Left lung (tissue), 4 donors: ENCODE measurements at regions not wholly inside any gene's neighbourhood (a gene's known extent, or its start where the extent isn't known, plus 50 kb on each side); places are given as distances from the start of the nearest gene placed in this dataset.
A peak's percentile ranks its signal among the peaks of the same experiment; 100 is the strongest.
"Not testable (repeated sequence)": the region's sequence is repeated elsewhere in the genome, so short reads cannot be mapped to it uniquely, and the experiment has no call there.

Experiments used
- ATAC-seq: fragments of 200-7000 bp; cut with Tn5 transposase; one replicate; pipeline ENCODE4 v1.9.1; 2020; ENCODE audit warnings: moderate library complexity
- DNase-seq, 4 donors: peaks; one replicate each; pipeline ENCODE4 v3.0.0-alpha.2; 2013 to 2020
- H3K27ac ChIP-seq, 2 donors: fragments of 200-600 bp; sonication (generic) in 1 of 2; one replicate each; pipeline versions ENCODE4 v1.5.0 to v1.8.0; 2020 to 2021
- H3K27me3 ChIP-seq, 2 donors: fragments of 200-600 bp; sonication (generic) in 1 of 2; one replicate each; pipeline versions ENCODE4 v1.5.0 to v1.8.0; 2020 to 2021
- H3K36me3 ChIP-seq, 2 donors: fragments of 200-600 bp; sonication (generic) in 1 of 2; one replicate each; pipeline versions ENCODE4 v1.5.0 to v1.8.0; 2020 to 2021
- H3K4me1 ChIP-seq, 2 donors: fragments of 200-600 bp; one replicate each; pipeline ENCODE4 v1.8.0; 2021
- H3K4me3 ChIP-seq, 2 donors: fragments of 200-600 bp; sonication (generic) in 1 of 2; one replicate each; pipeline versions ENCODE4 v1.5.0 to v1.8.0; 2020 to 2021; ENCODE audit warnings: mild to moderate bottlenecking in 1 of 2
- H3K9me3 ChIP-seq, 2 donors: fragments of 200-600 bp; sonication (generic) in 1 of 2; one replicate each; pipeline versions ENCODE4 v1.5.0 to v1.8.0; 2020 to 2021
- intact Hi-C, 2 donors: fragments of 100-400 bp; cut with DNase I; formaldehyde crosslinking; loops; one replicate each; pipeline versions ENCODE4 v1.11.2 to v1.14.2; 2022
- TF ChIP-seq, protein P1 (sequence below), 2 donors: fragments of 200-600 bp; sonication (generic) in 1 of 2; IDR thresholded peaks; one replicate each; pipeline versions ENCODE4 v1.5.0 to v1.8.0; 2021; ENCODE audit warnings: antibody characterized with exemption in 2 of 2
- donor health status: DM: no; HTN: yes; CAD: no.
- donor health status: DM: no; HTN: no; CAD: no.

DNA sequence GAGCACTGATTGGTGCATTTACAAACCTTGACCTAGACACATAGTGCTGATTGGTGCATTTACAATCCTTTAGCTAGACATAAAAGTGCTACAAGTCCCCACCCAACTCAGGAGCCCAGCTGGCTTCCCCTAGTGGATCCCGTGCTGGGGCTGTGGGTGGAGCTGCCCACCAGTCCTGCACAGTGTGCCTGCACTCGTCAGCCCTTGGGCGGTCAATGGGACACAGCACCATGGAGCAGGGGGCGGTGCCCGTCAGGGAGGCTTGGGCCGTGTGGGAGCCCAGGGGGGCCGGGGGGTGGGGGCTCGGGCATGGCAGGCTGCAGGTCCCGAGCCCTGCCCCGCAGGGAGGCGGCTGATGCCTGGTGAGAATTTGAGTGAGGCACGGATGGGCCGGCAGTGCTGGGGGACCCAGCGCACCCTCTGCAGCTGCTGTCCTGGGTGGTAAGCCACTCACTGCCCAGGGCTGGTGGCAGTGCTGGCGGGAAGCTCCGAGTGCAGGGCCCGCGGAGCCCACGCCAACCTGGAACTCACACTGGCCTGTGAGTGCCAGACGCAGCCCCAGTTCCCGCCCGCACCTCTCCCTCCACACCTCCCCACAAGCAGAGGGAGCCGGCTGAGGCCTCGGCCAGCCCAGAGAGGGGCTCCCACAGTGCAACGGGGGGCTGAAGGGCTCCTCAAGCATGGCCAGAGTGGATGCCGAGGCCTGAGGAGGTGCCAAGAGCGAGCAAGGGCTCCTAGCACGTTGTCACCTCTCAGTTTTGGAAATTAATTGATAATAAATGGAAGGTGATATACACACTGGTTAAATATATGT, 207.7 kb downstream of the RAP2B start:
- no peak overlapping the region for H3K27ac ChIP-seq
- H3K4me1 ChIP-seq, result peaks cover 0 to 12% of the 10 kb centered on the region in 2 donors
- TF ChIP-seq, protein P1, sequence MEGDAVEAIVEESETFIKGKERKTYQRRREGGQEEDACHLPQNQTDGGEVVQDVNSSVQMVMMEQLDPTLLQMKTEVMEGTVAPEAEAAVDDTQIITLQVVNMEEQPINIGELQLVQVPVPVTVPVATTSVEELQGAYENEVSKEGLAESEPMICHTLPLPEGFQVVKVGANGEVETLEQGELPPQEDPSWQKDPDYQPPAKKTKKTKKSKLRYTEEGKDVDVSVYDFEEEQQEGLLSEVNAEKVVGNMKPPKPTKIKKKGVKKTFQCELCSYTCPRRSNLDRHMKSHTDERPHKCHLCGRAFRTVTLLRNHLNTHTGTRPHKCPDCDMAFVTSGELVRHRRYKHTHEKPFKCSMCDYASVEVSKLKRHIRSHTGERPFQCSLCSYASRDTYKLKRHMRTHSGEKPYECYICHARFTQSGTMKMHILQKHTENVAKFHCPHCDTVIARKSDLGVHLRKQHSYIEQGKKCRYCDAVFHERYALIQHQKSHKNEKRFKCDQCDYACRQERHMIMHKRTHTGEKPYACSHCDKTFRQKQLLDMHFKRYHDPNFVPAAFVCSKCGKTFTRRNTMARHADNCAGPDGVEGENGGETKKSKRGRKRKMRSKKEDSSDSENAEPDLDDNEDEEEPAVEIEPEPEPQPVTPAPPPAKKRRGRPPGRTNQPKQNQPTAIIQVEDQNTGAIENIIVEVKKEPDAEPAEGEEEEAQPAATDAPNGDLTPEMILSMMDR (IDR thresholded peaks at IDR 0.05), result no peak
- ATAC-seq (no peak), DNase-seq (peak in 1 of 4 donors; percentile 75)
- no peaks in the 10 kb centered on the region for H3K27me3 ChIP-seq
- intact Hi-C loops, result no loop called here
- H3K4me3 ChIP-seq, result no peak overlapping the region
- H3K9me3 ChIP-seq, result peaks cover 0 to 6% of the 10 kb centered on the region in 2 donors
- H3K36me3 ChIP-seq, result no peaks in the 10 kb centered on the region

DNA sequence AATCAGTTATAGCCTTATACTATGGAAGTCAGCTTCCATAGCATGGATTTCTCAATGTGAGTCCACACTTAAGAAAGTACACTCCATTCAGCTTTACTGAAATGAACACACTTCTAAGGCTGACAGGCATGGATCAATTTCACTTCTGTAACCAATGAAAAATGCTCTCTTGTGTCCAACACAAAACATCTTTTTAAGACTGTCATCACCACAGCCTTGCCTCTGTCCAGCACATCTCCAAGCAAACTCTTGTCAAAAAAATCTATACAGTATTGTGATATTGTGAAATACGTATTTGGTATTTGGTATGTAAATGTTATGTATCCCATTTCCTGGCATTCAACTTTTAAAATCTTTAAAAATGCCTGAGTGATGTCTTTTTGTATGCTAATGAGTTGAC, 208.7 kb downstream of the RAP2B start:
- no peak overlapping the region for H3K27ac ChIP-seq
- intact Hi-C loops, result no loop called here
- H3K27me3 ChIP-seq, result no peaks in the 10 kb centered on the region
- TF ChIP-seq, protein P1 (IDR thresholded peaks at IDR 0.05), result no peak
- H3K4me1 ChIP-seq, result peaks cover 0 to 12% of the 10 kb centered on the region in 2 donors
- no peak for ATAC-seq
- DNase-seq, result no peak
- no peak overlapping the region for H3K4me3 ChIP-seq
- no peaks in the 10 kb centered on the region for H3K36me3 ChIP-seq
- peaks cover 0 to 4% of the 10 kb centered on the region in 2 donors for H3K9me3 ChIP-seq

DNA sequence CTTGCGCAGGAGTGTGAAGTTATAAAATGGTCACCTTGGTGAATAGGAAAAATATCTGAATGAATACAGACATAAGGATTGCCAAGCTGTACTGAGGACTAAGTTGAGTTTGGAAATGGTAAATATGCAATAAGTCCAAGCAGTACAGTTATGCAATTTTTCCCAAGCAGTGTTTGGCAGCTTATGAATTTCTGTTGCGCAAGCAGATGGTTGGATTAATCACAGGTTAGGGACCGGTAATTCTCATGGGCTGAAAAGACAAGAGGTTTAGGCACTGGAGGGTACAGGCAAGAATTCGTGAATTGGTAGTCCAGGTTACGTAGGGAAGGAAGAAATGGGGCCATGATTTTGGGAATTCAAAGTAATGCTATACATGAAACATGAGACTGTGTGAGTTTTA, 210.3 kb downstream of the RAP2B start:
- TF ChIP-seq, protein P1 (IDR thresholded peaks at IDR 0.05), result no peak
- intact Hi-C loops, result no loop called here
- H3K4me1 ChIP-seq, result peaks cover 0 to 12% of the 10 kb centered on the region in 2 donors
- DNase-seq (peak in 2 of 4 donors; percentile 42 to 43), ATAC-seq (peak; percentile 88)
- H3K27me3 ChIP-seq, result no peaks in the 10 kb centered on the region
- peaks cover 0 to 4% of the 10 kb centered on the region in 2 donors for H3K9me3 ChIP-seq
- H3K36me3 ChIP-seq, result no peaks in the 10 kb centered on the region
- no peak overlapping the region for H3K4me3 ChIP-seq
- H3K27ac ChIP-seq, result peak overlapping the region in 1 of 2 donors; percentile 26

DNA sequence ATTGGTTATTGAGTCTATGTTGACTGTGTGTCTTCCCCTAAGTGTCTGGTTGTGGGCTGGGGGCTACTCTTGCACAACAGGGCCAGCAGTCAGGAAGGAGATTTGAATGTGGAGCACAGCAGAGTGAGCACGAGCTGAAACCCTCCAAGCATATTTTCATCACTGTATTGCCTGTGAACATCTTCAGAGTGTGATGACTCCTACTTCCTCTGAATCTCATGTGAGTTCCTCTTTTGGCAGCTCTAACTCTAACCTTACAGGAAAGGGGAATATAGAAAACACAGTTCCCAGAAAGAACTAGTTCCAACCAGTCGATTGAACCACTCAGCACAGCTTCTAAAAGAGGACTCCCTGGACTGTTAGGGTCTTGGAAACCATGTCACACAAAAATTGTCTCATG, 211.6 kb downstream of the RAP2B start:
- intact Hi-C loops, result no loop called here
- Histone ChIP-seq H3K27me3 (no peaks in the 10 kb centered on the region), H3K27ac (peak overlapping the region in 1 of 2 donors; percentile 13), H3K4me1 (peaks cover 0 to 12% of the 10 kb centered on the region in 2 donors), H3K9me3 (peaks cover 0 to 4% of the 10 kb centered on the region in 2 donors), H3K36me3 (no peaks in the 10 kb centered on the region), H3K4me3 (no peak overlapping the region)
- DNase-seq, result peak in 1 of 4 donors; percentile 3
- peak; percentile 79 for ATAC-seq
- TF ChIP-seq, protein P1 (IDR thresholded peaks at IDR 0.05), result no peak

DNA sequence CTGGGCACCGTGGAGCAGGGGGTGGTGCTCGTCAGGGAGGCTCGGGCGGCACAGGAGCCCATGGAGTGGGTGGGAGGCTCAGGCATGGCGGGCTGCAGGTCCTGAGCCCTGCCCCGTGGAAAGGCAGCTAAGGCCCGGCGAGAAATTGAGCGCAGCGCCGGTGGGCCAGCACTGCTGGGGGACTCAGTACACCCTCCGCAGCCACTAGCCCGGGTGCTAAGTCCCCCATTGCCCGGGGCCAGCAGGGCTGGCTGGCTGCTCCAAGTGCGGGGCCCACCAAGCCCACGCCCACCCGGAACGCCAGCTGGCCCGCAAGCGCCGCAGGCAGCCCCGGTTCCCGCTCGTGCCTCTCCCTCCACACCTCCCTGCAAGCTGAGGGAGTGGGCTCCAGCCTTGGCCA, 216.3 kb downstream of the RAP2B start:
- H3K4me3 ChIP-seq, intact Hi-C loops, H3K27me3 ChIP-seq, DNase-seq, H3K4me1 ChIP-seq, H3K27ac ChIP-seq, ATAC-seq, H3K36me3 ChIP-seq, H3K9me3 ChIP-seq: not testable (repeated sequence)
